Cardiac muscle cell (in vitro differentiated cells and primary cell): ENCODE measurements at regions not wholly inside any gene's neighbourhood (a gene's known extent, or its start where the extent isn't known, plus 50 kb on each side); places are given as distances from the start of the nearest gene placed in this dataset.

ENCODE experiments used
- DNase-seq, 2 donors: peaks; one replicate each; pipeline versions ENCODE4 v3.0.0 to v3.0.0-alpha.2; 2010 to 2017; ENCODE audit warnings: low read depth in 1 of 2, low spot score in 1 of 2
- H3K27ac ChIP-seq: fragments of 200-600 bp; sonication (generic); 2 replicates; pipeline ENCODE4 v1.5.1; 2016
- H3K27me3 ChIP-seq: fragments of 200-600 bp; sonication (generic); 2 replicates; pipeline ENCODE4 v1.6.0; 2016; ENCODE audit warnings: control low read depth
- H3K36me3 ChIP-seq: fragments of 200-600 bp; sonication (generic); 2 replicates; pipeline ENCODE4 v1.5.1; 2016; ENCODE audit warnings: control low read depth
- H3K4me1 ChIP-seq: fragments of 200-600 bp; sonication (generic); 2 replicates; pipeline ENCODE4 v1.8.1; 2017; ENCODE audit warnings: low read depth, mild to moderate bottlenecking, mixed run types
- H3K4me3 ChIP-seq: fragments of 200-600 bp; sonication (generic); 2 replicates; pipeline ENCODE4 v1.5.1; 2016; ENCODE audit warnings: mild to moderate bottlenecking
- H3K9me3 ChIP-seq: fragments of 200-600 bp; sonication (generic); 2 replicates; pipeline ENCODE4 v1.5.1; 2017; ENCODE audit warnings: low read depth, mild to moderate bottlenecking, control low read depth
- TF ChIP-seq, protein P1 (sequence below): IDR thresholded peaks from 2 replicates; pipeline ENCODE4 v1.5.1; 2012; ENCODE audit warnings: low read depth, mild to moderate bottlenecking, low read length

DNA sequence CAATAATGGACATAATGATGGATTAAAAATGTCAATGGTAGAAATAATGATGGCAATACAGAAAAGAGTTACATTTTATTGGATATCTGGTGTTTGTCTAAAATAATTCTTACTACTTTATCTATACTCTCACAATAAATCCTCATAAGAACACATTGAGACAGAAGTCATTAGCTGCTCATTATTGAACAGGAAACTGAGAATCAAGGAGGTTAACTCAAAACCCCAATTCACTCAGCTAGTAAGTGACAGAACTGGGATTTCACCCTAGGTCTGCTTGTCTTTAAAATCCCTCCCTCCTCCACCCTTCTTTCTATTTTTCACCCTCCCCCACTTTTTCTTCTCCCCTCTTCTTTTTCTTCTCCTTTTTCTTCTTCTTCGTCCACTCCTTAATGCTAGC, 285.8 kb upstream of the TNC start:
- Histone ChIP-seq H3K4me3 (no peak overlapping the region), H3K27me3 (no peaks in the 10 kb centered on the region), H3K36me3 (no peaks in the 10 kb centered on the region), H3K4me1 (peaks cover 3% of the 10 kb centered on the region), H3K27ac (no peak overlapping the region), H3K9me3 (no peaks in the 10 kb centered on the region)
- TF ChIP-seq, protein P1, sequence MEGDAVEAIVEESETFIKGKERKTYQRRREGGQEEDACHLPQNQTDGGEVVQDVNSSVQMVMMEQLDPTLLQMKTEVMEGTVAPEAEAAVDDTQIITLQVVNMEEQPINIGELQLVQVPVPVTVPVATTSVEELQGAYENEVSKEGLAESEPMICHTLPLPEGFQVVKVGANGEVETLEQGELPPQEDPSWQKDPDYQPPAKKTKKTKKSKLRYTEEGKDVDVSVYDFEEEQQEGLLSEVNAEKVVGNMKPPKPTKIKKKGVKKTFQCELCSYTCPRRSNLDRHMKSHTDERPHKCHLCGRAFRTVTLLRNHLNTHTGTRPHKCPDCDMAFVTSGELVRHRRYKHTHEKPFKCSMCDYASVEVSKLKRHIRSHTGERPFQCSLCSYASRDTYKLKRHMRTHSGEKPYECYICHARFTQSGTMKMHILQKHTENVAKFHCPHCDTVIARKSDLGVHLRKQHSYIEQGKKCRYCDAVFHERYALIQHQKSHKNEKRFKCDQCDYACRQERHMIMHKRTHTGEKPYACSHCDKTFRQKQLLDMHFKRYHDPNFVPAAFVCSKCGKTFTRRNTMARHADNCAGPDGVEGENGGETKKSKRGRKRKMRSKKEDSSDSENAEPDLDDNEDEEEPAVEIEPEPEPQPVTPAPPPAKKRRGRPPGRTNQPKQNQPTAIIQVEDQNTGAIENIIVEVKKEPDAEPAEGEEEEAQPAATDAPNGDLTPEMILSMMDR = no peak
- no peak for DNase-seq

DNA sequence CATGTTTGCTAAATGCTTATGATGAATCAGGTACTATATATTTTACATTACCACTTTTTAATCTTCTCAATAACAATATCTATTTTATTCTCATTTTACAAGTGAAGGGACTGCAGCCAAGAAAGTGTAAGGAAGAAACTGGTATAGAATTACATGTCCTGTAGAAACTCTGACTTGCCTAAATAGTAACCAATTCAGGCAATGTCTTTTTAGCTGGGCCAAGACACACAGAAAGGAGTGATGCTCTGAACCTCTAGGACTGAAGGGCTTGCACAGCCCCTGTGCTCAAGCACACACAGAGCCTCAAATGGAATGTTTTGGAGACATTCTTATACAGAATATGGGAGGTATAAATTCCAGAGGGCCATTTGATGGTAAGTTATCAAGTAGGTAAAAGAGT, 286.4 kb upstream of the TNC start:
- Histone ChIP-seq H3K9me3 (no peaks in the 10 kb centered on the region), H3K27ac (no peak overlapping the region), H3K36me3 (no peaks in the 10 kb centered on the region), H3K27me3 (no peaks in the 10 kb centered on the region), H3K4me3 (no peak overlapping the region), H3K4me1 (no peaks in the 10 kb centered on the region)
- no peak for DNase-seq
- TF ChIP-seq, protein P1 = no peak

GRCh38 chr9:115411516-115411915, 293.6 kb upstream of the TNC start:
- H3K36me3 ChIP-seq = no peaks in the 10 kb centered on the region
- TF ChIP-seq, protein P1 = no peak
- H3K4me1 ChIP-seq = no peaks in the 10 kb centered on the region
- H3K27ac ChIP-seq = no peak overlapping the region
- no peaks in the 10 kb centered on the region for H3K27me3 ChIP-seq
- H3K9me3 ChIP-seq = no peaks in the 10 kb centered on the region
- DNase-seq = no peak
- H3K4me3 ChIP-seq = no peak overlapping the region

DNA sequence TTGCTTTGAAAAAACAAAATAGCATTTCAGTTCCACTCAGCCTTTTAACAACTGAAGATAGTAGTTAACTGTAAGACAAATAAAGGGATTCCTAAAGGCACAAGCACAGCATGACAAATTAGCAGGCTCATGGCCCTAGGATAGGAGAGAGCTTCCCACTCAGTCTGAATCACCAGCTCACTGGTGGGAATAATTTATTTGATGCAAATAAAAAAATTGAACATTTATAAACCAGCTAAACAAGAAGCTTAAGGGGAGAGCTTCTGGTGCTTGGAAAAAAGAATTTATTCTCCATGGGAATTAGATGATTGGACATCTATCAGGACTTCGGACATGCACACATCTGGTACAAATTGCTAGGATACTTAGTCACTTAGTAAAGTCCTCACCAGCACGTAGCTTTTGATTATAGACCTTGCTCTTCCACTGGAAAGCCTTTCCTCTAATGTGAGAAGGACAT, 294.1 kb upstream of the TNC start:
- H3K36me3 ChIP-seq = no peaks in the 10 kb centered on the region
- H3K27ac ChIP-seq = no peak overlapping the region
- no peaks in the 10 kb centered on the region for H3K9me3 ChIP-seq
- no peak for DNase-seq
- H3K27me3 ChIP-seq = no peaks in the 10 kb centered on the region
- no peak overlapping the region for H3K4me3 ChIP-seq
- H3K4me1 ChIP-seq = no peaks in the 10 kb centered on the region
- TF ChIP-seq, protein P1 = no peak

DNA sequence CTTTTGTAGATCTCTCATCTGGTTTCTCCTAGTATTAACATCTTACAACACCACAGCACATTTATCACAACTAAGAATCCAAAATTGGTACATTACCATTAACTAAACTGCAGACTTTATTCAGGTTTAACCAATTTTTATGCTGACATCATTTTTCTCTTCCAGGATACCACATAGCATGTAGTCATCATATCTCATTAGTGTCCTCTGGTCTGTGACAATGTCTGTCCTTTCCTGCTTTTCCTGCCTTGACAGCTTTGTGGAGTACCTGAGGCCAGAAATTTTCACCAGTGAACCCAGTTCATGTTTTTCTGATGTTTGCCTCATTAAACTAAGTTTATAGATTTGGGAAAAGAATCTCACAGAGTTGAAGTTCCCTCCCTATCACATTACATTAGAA, 294.7 kb upstream of the TNC start:
- Histone ChIP-seq H3K36me3 (no peaks in the 10 kb centered on the region), H3K4me1 (no peaks in the 10 kb centered on the region), H3K27me3 (no peaks in the 10 kb centered on the region), H3K27ac (no peak overlapping the region), H3K9me3 (no peaks in the 10 kb centered on the region), H3K4me3 (no peak overlapping the region)
- no peak for DNase-seq
- TF ChIP-seq, protein P1 = no peak

GRCh38 chr9:115413304-115413703, 295.3 kb upstream of the TNC start:
- Histone ChIP-seq H3K9me3 (no peaks in the 10 kb centered on the region), H3K36me3 (no peaks in the 10 kb centered on the region), H3K4me3 (no peak overlapping the region), H3K27ac (no peak overlapping the region), H3K4me1 (no peaks in the 10 kb centered on the region), H3K27me3 (no peaks in the 10 kb centered on the region)
- no peak for DNase-seq
- TF ChIP-seq, protein P1 = no peak
